Ascending aorta (tissue), 2 donors: ENCODE measurements at regions not wholly inside any gene's neighbourhood (a gene's known extent, or its start where the extent isn't known, plus 50 kb on each side); places are given as distances from the start of the nearest gene placed in this dataset.

ENCODE experiments used
- DNase-seq, 2 donors: peaks; one replicate each; pipeline ENCODE4 v3.0.0-alpha.2; 2019; ENCODE audit warnings: low spot score in 2 of 2
- H3K27ac ChIP-seq, 2 donors: fragments of 200-600 bp; sonication (generic); one replicate each; pipeline ENCODE4 v1.5.1; 2016 to 2017; ENCODE audit warnings: mild to moderate bottlenecking in 1 of 2
- H3K27me3 ChIP-seq: fragments of 200-600 bp; sonication (generic); one replicate; pipeline ENCODE4 v1.5.1; 2017
- H3K36me3 ChIP-seq, 2 donors: fragments of 200-600 bp; sonication (generic); one replicate each; pipeline ENCODE4 v1.5.1; 2016
- H3K4me1 ChIP-seq, 2 donors: fragments of 200-600 bp; sonication (generic); one replicate each; pipeline ENCODE4 v1.5.1; 2016 to 2017; ENCODE audit warnings: mild to moderate bottlenecking in 1 of 2
- H3K4me3 ChIP-seq, 2 donors: fragments of 200-600 bp; sonication (generic); one replicate each; pipeline ENCODE4 v1.5.1; 2016 to 2017; ENCODE audit warnings: mild to moderate bottlenecking in 1 of 2
- H3K9me3 ChIP-seq, 2 donors: fragments of 200-600 bp; sonication (generic); one replicate each; pipeline ENCODE4 v1.5.1; 2016
- intact Hi-C: fragments of 100-400 bp; cut with DNase I; formaldehyde crosslinking; loops from one replicate; pipeline ENCODE4 v1.15.1; 2023
- TF ChIP-seq, protein P1 (sequence below), 3 experiments: fragments of 200-600 bp in 2 of 3; fragments of 450-650 bp in 1 of 3; sonication (generic) in 2 of 3; IDR thresholded peaks; one replicate each; pipeline ENCODE4 v1.5.1; 2016 to 2019; ENCODE audit warnings: antibody characterized with exemption in 3 of 3, mild to moderate bottlenecking in 1 of 3, moderate library complexity in 1 of 3

DNA sequence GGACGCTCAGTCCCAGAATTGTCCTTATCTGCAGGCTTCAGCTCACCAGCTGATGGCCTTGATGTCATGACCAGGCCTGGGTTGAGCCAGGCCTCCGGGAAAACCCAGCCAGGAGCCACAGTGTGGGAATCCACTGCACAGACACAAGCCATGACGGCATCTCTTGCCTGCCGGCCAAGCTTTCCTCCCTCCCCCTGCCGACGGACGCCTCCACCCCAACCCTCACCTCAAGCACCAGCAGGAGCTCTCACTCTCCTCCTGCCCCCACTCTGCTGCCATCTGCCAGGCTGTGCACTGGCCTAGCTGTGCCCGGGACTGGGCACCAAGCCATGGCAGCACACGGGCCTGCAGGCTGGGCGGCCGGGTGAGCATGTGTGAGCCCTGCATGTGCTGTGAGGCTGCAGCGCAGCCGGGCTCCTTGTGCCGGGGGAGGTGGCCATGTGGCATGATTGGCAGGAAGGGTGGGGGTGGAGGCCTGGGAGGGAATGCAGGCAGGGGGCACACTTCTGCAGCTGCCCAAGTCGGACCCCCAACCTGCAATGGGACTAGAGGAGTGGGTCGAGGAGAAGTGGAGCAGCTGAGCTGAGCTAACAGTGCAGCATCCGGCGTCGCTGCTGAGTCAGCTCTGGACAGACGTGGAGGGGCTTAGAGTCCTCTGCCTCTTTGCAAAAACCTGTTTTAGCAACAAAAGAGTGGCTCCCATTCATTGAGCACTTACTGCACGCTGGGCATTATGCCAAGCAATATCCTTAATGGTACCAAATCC is 268.5 kb downstream of the CBLN1 start:
- Histone ChIP-seq H3K36me3 (no peaks in the 10 kb centered on the region), H3K4me1 (no peaks in the 10 kb centered on the region), H3K4me3 (no peak overlapping the region), H3K27me3 (no peaks in the 10 kb centered on the region), H3K27ac (no peak overlapping the region), H3K9me3 (no peaks in the 10 kb centered on the region)
- no peak for DNase-seq
- TF ChIP-seq, protein P1, sequence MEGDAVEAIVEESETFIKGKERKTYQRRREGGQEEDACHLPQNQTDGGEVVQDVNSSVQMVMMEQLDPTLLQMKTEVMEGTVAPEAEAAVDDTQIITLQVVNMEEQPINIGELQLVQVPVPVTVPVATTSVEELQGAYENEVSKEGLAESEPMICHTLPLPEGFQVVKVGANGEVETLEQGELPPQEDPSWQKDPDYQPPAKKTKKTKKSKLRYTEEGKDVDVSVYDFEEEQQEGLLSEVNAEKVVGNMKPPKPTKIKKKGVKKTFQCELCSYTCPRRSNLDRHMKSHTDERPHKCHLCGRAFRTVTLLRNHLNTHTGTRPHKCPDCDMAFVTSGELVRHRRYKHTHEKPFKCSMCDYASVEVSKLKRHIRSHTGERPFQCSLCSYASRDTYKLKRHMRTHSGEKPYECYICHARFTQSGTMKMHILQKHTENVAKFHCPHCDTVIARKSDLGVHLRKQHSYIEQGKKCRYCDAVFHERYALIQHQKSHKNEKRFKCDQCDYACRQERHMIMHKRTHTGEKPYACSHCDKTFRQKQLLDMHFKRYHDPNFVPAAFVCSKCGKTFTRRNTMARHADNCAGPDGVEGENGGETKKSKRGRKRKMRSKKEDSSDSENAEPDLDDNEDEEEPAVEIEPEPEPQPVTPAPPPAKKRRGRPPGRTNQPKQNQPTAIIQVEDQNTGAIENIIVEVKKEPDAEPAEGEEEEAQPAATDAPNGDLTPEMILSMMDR (IDR thresholded peaks at IDR 0.05), result no peak
- intact Hi-C loops, result no loop called here

- Histone ChIP-seq H3K4me1 (no peaks in the 10 kb centered on the region), H3K36me3 (no peaks in the 10 kb centered on the region), H3K9me3 (no peaks in the 10 kb centered on the region), H3K4me3 (no peak overlapping the region), H3K27me3 (no peaks in the 10 kb centered on the region), H3K27ac (no peak overlapping the region)
- DNase-seq, result no peak
- TF ChIP-seq, protein P1 (IDR thresholded peaks at IDR 0.05), result no peak
- intact Hi-C loops, result no loop called here
Measured at GRCh38 chr16:49011901-49012300, 269.7 kb downstream of the CBLN1 start.

- no peaks in the 10 kb centered on the region for H3K27me3 ChIP-seq
- no peaks in the 10 kb centered on the region for H3K4me1 ChIP-seq
- no peaks in the 10 kb centered on the region for H3K9me3 ChIP-seq
- no peak for DNase-seq
- H3K27ac ChIP-seq, result no peak overlapping the region
- TF ChIP-seq, protein P1 (IDR thresholded peaks at IDR 0.05), result no peak
- H3K36me3 ChIP-seq, result no peaks in the 10 kb centered on the region
- H3K4me3 ChIP-seq, result no peak overlapping the region
- intact Hi-C loops, result no loop called here
Measured at GRCh38 chr16:49010879-49011278, 270.8 kb downstream of the CBLN1 start.

- no peak for DNase-seq
- H3K4me3 ChIP-seq, result no peak overlapping the region
- H3K27ac ChIP-seq, result no peak overlapping the region
- H3K27me3 ChIP-seq, result no peaks in the 10 kb centered on the region
- no peaks in the 10 kb centered on the region for H3K9me3 ChIP-seq
- H3K36me3 ChIP-seq, result no peaks in the 10 kb centered on the region
- H3K4me1 ChIP-seq, result no peaks in the 10 kb centered on the region
- TF ChIP-seq, protein P1 (IDR thresholded peaks at IDR 0.05), result no peak
- intact Hi-C loops, result no loop called here
Measured at GRCh38 chr16:49010396-49010795, 271.2 kb downstream of the CBLN1 start.

DNA sequence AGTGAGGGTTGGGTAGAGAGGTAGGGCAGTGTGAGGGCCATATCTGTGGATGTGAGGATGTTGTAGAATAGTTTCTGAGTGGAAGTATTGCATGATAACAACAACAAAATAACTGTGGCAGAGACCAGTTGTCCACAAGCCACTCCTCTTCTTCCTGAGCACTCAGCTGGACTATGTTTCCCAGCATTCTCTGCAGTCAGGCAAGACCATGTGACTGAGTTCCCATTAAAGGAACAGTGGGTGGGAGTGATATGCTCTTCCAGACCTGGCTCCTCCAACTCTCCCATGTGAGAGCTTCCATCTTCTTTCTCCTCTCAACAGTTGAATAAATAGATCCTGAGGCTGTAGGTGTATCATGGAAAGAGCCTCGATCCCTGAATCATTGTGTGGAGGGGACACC is 272.4 kb downstream of the CBLN1 start:
- H3K4me1 ChIP-seq, result no peaks in the 10 kb centered on the region
- TF ChIP-seq, protein P1 (IDR thresholded peaks at IDR 0.05), result no peak
- no peaks in the 10 kb centered on the region for H3K9me3 ChIP-seq
- no peaks in the 10 kb centered on the region for H3K36me3 ChIP-seq
- intact Hi-C loops, result no loop called here
- H3K4me3 ChIP-seq, result no peak overlapping the region
- no peak overlapping the region for H3K27ac ChIP-seq
- H3K27me3 ChIP-seq, result no peaks in the 10 kb centered on the region
- DNase-seq, result no peak
